Inflammatory macrophage treated with lipopolysaccharide for 1 hour (primary cell): ENCODE measurements at regions not wholly inside any gene's neighbourhood (a gene's known extent, or its start where the extent isn't known, plus 50 kb on each side); places are given as distances from the start of the nearest gene placed in this dataset.
"Not testable (repeated sequence)": the region's sequence is repeated elsewhere in the genome, so short reads cannot be mapped to it uniquely, and the experiment has no call there.

ENCODE experiments used
- DNase-seq, 2 donors: peaks; one replicate each; pipeline ENCODE4 v3.0.0-alpha.2; 2020 to 2022

GRCh38 chr2:45104429-45104828 is 95.2 kb upstream of the SIX2 start:
- no peak for DNase-seq

GRCh38 chr2:45103351-45104345 is 94.4 kb upstream of the SIX2 start:
- no peak for DNase-seq

GRCh38 chr2:45102579-45103117 is 93.4 kb upstream of the SIX2 start:
- no peak for DNase-seq

- no peak for DNase-seq
Measured at GRCh38 chr2:45102141-45102540, 92.9 kb upstream of the SIX2 start.

- DNase-seq, result no peak
Measured at GRCh38 chr2:45096996-45097395, 87.7 kb upstream of the SIX2 start.

- DNase-seq, result not testable (repeated sequence)
Measured at GRCh38 chr2:45096038-45096437, 86.8 kb upstream of the SIX2 start.

GRCh38 chr2:45093663-45094062 is 84.4 kb upstream of the SIX2 start:
- no peak for DNase-seq

GRCh38 chr2:45093181-45093580 is 83.9 kb upstream of the SIX2 start:
- no peak for DNase-seq

GRCh38 chr2:45089554-45090261 is 80.5 kb upstream of the SIX2 start:
- DNase-seq, result no peak

- DNase-seq, result no peak
Measured at GRCh38 chr2:45085487-45085886, 76.2 kb upstream of the SIX2 start.

GRCh38 chr2:45084361-45085020 is 75.2 kb upstream of the SIX2 start:
- no peak for DNase-seq

- no peak for DNase-seq
Measured at GRCh38 chr2:45083175-45083574, 73.9 kb upstream of the SIX2 start.

GRCh38 chr2:45074713-45075112 is 65.5 kb upstream of the SIX2 start:
- no peak for DNase-seq

- no peak for DNase-seq
Measured at GRCh38 chr2:45072862-45073237, 63.6 kb upstream of the SIX2 start.

- DNase-seq, result no peak
Measured at GRCh38 chr2:45072064-45072861, 63.0 kb upstream of the SIX2 start.

- no peak for DNase-seq
Measured at GRCh38 chr2:45070113-45070652, 60.9 kb upstream of the SIX2 start.

- no peak for DNase-seq
Measured at GRCh38 chr2:45069684-45070083, 60.4 kb upstream of the SIX2 start.

GRCh38 chr2:45068571-45069140 is 59.4 kb upstream of the SIX2 start:
- no peak for DNase-seq

GRCh38 chr2:45067859-45068570 is 58.8 kb upstream of the SIX2 start:
- DNase-seq, result no peak
